ENCODE measurements at regions not wholly inside any gene's neighbourhood (a gene's known extent, or its start where the extent isn't known, plus 50 kb on each side); places are given as distances from the start of the nearest gene placed in this dataset.
"Not testable (repeated sequence)": the region's sequence is repeated elsewhere in the genome, so short reads cannot be mapped to it uniquely, and the experiment has no call there.

GRCh38 chr15:39414201-39414600, 166.7 kb upstream of the THBS1 start:
- no peak for DNase-seq

- no peak for DNase-seq
These were observed 165.2 kb upstream of the THBS1 start for GRCh38 chr15:39415634-39416033.

DNA sequence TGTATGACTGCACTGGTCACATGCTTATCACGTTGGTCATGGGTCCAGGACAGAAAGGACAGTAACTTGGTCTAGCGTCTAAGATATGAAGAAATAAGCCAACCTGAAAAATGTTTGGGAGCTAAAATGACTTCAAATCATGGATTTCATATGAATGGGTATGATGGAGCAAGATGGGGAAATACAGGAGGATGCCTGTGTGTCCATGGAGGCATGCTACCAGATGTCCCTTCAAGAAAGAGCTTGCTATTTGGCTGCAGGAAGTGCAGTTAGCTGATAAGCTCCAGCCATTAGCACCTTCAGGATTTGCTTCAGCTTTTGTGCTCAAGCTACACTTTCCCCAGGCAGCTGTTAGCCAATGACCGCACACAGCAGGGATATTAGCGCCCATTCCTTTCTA, 164.6 kb upstream of the THBS1 start:
- DNase-seq: no peak

- DNase-seq: no peak
These were observed 163.3 kb upstream of the THBS1 start for GRCh38 chr15:39417366-39418134.

GRCh38 chr15:39419651-39420050, 161.2 kb upstream of the THBS1 start:
- no peak for DNase-seq

- DNase-seq: peak; percentile 17
These were observed 160.6 kb upstream of the THBS1 start for GRCh38 chr15:39420123-39420852.

DNA sequence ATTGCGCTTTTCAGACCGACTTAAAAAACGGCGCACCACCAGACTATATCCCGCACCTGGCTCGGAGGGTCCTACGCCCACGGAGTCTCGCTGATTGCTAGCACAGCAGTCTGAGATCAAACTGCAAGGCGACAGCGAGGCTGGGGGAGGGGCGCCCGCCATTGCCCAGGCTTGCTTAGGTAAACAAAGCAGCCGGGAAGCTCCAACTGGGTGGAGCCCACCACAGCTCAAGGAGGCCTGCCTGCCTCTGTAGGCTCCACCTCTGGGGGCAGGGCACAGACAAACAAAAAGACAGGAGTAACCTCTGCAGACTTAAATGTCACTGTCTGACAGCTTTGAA, 160.1 kb upstream of the THBS1 start:
- not testable (repeated sequence) for DNase-seq

DNA sequence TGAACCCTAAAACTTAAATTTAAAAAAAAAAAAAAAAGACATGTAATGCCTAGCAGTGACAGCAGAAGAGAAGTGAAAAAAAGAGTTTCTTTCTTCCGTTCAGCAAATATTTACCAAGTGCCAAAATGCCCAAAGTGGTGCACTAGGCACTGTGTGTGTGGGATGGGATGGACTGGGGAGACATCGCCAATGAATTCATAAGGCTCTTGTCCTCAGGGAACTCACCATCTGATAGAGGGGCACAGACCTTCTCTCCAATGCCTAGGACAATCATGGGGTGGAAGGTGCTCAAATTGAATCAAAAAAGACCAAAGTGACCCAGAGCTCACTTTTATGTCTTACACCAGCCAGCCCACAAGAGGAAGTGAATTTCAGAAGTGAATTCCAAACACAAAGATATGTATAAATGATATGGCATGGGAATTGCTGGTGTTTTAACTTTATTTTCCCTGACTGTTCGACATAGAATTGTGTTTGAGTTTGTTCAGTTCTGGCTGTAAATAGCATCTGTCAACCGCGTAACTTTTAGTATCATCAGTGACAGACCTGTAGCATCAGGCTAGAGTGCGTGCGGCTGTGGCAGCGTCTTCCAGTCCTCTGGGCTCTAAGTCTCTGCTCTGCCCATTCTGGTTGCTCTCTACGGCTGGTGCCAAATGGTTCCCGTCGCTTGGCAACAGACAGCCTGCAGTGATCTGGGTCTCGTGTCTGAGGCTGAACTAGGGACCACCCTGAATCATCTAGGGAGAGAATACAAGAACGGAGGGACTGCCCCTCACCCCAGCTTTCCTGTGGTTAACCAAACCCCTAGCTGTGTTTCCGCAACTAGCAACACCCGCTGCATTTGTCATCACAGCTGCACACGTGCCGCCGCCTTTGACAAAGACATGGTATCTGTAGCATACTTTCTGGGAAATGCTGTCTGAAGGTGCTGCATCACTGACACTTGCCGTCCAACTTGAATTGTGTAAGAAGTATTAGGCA, 154.0 kb upstream of the THBS1 start:
- no peak for DNase-seq

GRCh38 chr15:39427705-39428104, 153.2 kb upstream of the THBS1 start:
- DNase-seq: no peak

- DNase-seq: no peak
These were observed 151.0 kb upstream of the THBS1 start for GRCh38 chr15:39429898-39430357.

DNA sequence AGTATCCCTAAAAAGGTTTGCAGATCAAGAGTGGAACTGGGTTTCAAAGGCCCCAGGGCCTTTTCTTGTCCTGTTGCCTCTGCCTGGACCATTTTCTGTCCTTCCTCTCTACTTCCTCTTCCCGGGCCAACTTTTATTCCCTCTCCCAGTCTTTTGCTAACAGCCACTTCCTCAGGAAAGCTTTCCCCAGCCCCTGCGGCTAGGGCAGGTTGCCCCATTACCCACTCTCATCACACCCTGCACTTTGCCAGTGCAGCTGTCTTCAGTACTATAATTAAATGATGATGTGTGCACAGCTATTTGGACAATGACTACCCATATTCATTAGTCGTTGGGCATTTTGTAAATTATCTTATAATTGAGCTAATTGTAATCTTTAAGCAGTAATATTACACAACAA, 150.5 kb upstream of the THBS1 start:
- DNase-seq: no peak

DNA sequence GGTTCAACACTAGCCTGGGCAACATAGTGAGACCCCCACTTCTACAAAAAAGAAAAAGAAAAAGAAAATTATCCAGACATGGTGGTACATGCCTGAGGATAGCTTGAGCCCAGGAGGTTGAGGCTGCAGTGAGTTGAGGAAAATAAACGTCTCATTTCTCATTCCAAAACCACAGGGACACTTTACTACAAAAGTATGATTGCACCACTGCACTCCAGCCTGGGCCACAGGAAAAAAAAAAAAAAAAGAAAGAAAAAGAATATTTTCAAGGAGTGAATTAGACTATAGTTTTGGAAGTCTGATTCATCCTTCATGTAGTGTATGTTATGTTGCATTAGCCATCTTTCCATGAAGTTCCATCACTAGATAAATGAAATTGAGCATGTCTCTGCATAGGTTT, 149.5 kb upstream of the THBS1 start:
- DNase-seq: no peak

DNA sequence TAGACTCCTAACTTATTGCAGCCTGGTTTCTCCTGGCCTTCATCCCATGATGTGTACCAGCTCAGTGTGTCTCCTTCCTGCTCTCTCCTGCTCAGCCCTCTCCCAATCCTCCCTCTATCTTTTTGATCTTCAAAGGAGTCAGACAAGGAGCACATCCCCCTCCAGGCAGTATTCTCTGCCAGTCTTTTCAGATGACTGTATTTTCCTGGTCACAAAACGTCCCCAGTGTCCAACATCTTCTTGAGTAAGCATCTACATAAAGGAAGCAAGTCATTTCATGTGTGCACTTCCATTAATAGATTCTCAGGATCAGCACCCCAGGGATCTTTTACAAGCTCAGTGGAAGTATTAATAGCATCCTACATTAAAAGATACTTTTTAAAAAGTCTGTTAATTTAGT, 148.9 kb upstream of the THBS1 start:
- no peak for DNase-seq

DNA sequence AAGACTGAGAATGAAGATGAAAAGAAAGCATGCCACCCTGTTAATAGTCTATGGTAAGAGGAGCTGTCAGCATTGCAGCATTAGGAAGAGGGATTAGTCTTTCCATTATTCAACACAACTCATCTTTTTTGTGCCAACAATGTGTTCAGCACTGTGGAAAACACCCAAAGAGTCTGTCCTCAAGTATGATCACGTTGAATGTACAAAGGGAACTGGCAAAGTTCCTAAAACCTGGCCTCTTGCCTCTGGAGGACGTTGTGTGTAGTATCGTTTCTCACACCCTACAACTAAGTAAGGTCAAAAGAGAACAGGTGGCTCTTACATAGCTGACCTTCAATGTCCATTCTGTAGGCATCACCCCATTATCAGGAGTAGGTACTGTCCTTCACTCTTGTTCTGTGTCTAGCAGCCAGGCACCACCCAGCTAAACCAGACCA, 147.9 kb upstream of the THBS1 start:
- DNase-seq: no peak

GRCh38 chr15:39433376-39433775, 147.5 kb upstream of the THBS1 start:
- DNase-seq: no peak

DNA sequence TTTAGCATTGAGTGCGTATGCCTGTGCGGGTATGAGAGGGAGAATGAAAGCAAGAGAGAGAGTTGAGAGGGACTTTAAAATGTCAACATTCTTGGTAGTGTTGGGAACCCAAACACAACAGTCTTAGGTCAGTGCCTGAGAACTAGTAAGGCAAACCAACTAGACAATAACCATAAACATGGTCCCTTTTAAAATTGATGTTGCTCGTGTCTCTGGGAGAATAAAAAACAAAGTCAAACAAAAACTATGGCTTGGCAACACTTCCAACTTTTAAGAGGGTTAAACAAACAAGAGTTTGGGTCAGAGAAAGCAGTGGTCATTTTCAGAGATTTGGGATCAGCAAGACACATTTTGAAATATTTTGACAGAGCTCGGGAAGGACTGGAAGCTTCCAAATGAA, 146.7 kb upstream of the THBS1 start:
- DNase-seq: no peak

DNA sequence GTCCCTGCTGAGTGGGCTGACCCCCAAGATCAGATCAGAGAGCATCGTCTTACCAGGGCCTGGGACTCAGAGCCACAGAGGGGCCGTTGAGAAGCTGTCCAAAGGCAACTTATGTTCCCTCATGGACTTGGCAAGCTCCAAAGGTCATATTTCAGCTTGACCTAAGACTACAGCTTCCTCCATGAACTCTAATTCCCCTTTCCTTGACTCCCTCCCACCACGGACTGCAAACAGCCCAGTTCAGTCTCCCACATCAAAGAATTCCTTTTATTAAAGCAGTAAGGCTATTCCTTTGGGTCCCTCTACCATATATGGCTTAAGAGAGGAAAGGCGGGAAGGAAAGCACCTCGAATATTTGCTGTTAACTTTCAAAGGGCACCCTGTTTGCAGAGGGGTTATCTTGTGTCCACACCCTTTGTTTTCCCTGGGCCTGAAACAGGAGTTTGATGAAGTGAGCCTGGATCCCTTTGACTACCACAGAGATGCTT, 146.1 kb upstream of the THBS1 start:
- no peak for DNase-seq

DNA sequence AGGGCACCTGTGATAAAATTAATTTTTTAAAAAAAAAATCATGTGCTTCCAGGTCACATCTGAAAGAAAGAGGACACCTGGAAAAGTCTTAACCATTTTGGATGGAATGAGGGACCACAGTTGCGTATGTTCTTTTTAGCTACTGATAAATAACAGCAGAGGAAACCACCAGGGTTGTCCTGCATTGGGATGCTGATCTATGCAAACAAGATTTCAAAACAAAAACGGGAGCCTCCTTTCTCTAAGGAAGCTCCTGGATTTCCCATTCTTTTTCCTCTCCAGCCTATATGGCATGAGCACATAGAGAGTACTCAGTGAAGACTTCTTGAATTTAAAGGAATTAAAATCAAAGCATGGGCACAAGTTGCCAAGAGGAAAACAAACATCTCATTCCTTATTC, 145.6 kb upstream of the THBS1 start:
- DNase-seq: no peak

- DNase-seq: no peak
These were observed 142.6 kb upstream of the THBS1 start for GRCh38 chr15:39438260-39438659.

- DNase-seq: peak; percentile 4
These were observed 141.9 kb upstream of the THBS1 start for GRCh38 chr15:39438799-39439592.

- DNase-seq: no peak
These were observed 138.0 kb upstream of the THBS1 start for GRCh38 chr15:39442898-39443297.

GRCh38 chr15:39443659-39444219, 137.1 kb upstream of the THBS1 start:
- DNase-seq: no peak
